ENCODE measurements at regions not wholly inside any gene's neighbourhood (a gene's known extent, or its start where the extent isn't known, plus 50 kb on each side); places are given as distances from the start of the nearest gene placed in this dataset.

- TF ChIP-seq CTCF (conservative IDR thresholded peaks at IDR 0.05 in 1 of 2, IDR thresholded peaks at IDR 0.05 in 1 of 2; ENCODE audit: low read depth in 1 of 2, low read length in 2 of 2) (no peak), EZH2 (IDR thresholded peaks at IDR 0.05; ENCODE audit: low read length, missing control alignments) (no peak)
These were observed 306.8 kb upstream of the HS6ST1 start for GRCh38 chr2:128625421-128625820.
